ENCODE measurements at regions not wholly inside any gene's neighbourhood (a gene's known extent, or its start where the extent isn't known, plus 50 kb on each side); places are given as distances from the start of the nearest gene placed in this dataset.

DNA sequence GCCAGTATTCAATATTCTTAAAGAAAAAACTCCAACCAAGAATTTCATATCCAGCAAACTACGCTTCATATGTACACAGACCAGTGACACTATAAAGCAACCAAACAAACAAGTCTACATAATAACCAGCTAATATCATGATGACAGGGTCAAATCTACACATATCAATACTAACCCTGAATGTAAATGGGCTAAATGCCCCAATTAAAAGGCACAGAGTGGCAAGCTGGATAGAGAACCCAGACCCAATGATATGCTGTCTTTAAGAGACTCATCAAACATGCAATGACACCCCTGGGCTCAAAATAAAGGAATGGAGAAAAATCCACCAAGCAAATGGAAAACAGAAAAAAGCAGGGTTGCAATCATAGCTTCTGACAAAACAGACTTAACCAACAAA, 218.1 kb upstream of the NFE2L3 start:
- H3K27me3 ChIP-seq (ENCODE audit: control insufficient read depth in 2 of 2, insufficient read depth in 2 of 2, low read length in 2 of 2), result no peaks in the 10 kb centered on the region
- H3K4me1 ChIP-seq (ENCODE audit: control insufficient read depth, extremely low read depth, insufficient read depth, low read length), result no peaks in the 10 kb centered on the region
- no peaks in the 10 kb centered on the region for H4K20me1 ChIP-seq (replicated peaks; ENCODE audit: control insufficient read depth, extremely low read depth, insufficient read depth, low read length)
- no peaks in the 10 kb centered on the region for H3K36me3 ChIP-seq (ENCODE audit: control insufficient read depth in 2 of 2, extremely low read depth in 1 of 2, insufficient read depth in 2 of 2, low read length in 2 of 2)
- dilution Hi-C loops (cut with MboI; ENCODE audit: extremely low pct_ligation_motif_present, low sequenced_read_pairs), result no loop called here
- BruUV-seq (replicated peaks), result no TSS peak
- FAIRE-seq, result no peak
- H3K9me3 ChIP-seq (replicated peaks; ENCODE audit: control insufficient read depth, insufficient read depth, low read length), result no peaks in the 10 kb centered on the region
- no peak for DNase-seq (ENCODE audit: low read depth, low spot score)
- no peak overlapping the region for H3K27ac ChIP-seq (ENCODE audit: insufficient read depth, low read depth, low read length)
- no peak overlapping the region for H3K4me3 ChIP-seq (replicated peaks in 1 of 3; ENCODE audit: insufficient read depth in 1 of 3, low read depth in 1 of 3, low read length in 3 of 3)
- CTCF ChIA-PET, result no interaction called here
- intact Hi-C loops (cut with micrococcal nuclease), result no loop called here
- no peak overlapping the region for H3K4me2 ChIP-seq (ENCODE audit: insufficient read depth, low read length)
- TF ChIP-seq EZH2 (IDR thresholded peaks at IDR 0.05; ENCODE audit: borderline replicate concordance, low read depth, low read length, severe bottlenecking) (no peak), GATA2 (IDR thresholded peaks at IDR 0.05; ENCODE audit: insufficient read depth, insufficient read length, low read depth, low read length) (no peak), MAX (IDR thresholded peaks at IDR 0.05; ENCODE audit: insufficient read depth, insufficient read length) (no peak), POLR2A (IDR thresholded peaks at IDR 0.05; ENCODE audit: low read depth, low read length) (no peak), CTCF (IDR thresholded peaks at IDR 0.05; ENCODE audit: extremely low read depth in 1 of 2, insufficient read depth in 1 of 2, low read depth in 1 of 2, low read length in 2 of 2) (no peak), FOS (IDR thresholded peaks at IDR 0.05; ENCODE audit: borderline replicate concordance, insufficient read depth, low read length) (no peak), MYC (IDR thresholded peaks at IDR 0.05; ENCODE audit: low read depth, low read length) (no peak)
- POLR2A ChIA-PET, result no interaction called here
- H2AFZ ChIP-seq (ENCODE audit: low read depth, low read length), result no peak overlapping the region
- no peak overlapping the region for H3K9ac ChIP-seq (replicated peaks; ENCODE audit: extremely low read depth, insufficient read depth, low read length)
- H3K9me1 ChIP-seq (replicated peaks; ENCODE audit: control insufficient read depth, extremely low read depth, insufficient read depth, low read length), result no peaks in the 10 kb centered on the region
- H3K79me2 ChIP-seq (ENCODE audit: control insufficient read depth, insufficient read depth, low read length), result no peaks in the 10 kb centered on the region
